CD14-positive monocyte (primary cell): ENCODE measurements at regions not wholly inside any gene's neighbourhood (a gene's known extent, or its start where the extent isn't known, plus 50 kb on each side); places are given as distances from the start of the nearest gene placed in this dataset.

Experiments
- DNase-seq, 3 donors: peaks; one replicate each; pipeline ENCODE4 v3.0.0-alpha.2; 2011 to 2022
- H2AFZ ChIP-seq: 2 replicates; pipeline ENCODE4 v1.6.0; 2012; ENCODE audit warnings: mild to moderate bottlenecking, low read depth, low read length, inconsistent platforms; ENCODE audit not compliant: insufficient read depth, poor library complexity, severe bottlenecking
- H3K27ac ChIP-seq, 2 donors: 1 replicate in 1 of 2; 2 replicates in 1 of 2; pipeline ENCODE4 v1.5.1; 2012 to 2013; ENCODE audit warnings: low read length in 2 of 2, control low read depth in 1 of 2, inconsistent platforms in 1 of 2, low read depth in 1 of 2, mild to moderate bottlenecking in 1 of 2
- H3K27me3 ChIP-seq, 2 donors: one replicate each; pipeline versions ENCODE4 v1.6.0 to v1.6.1; 2011 to 2013; ENCODE audit warnings: low read length in 2 of 2; ENCODE audit not compliant: control insufficient read depth in 2 of 2, insufficient read depth in 2 of 2
- H3K36me3 ChIP-seq, 2 donors: replicated peaks in 1 of 2; 1 replicate in 1 of 2; 2 replicates in 1 of 2; pipeline versions ENCODE4 v1.5.1 to v1.6.1; 2012 to 2013; ENCODE audit warnings: low read length in 2 of 2, control low read depth in 1 of 2, inconsistent platforms in 1 of 2, mild to moderate bottlenecking in 1 of 2; ENCODE audit not compliant: insufficient read depth in 2 of 2, control insufficient read depth in 1 of 2
- H3K4me1 ChIP-seq, 2 donors: 1 replicate in 1 of 2; 2 replicates in 1 of 2; pipeline versions ENCODE4 v1.5.1 to v1.6.1; 2012 to 2013; ENCODE audit warnings: low read length in 2 of 2, control low read depth in 1 of 2, inconsistent platforms in 1 of 2, mild to moderate bottlenecking in 1 of 2, moderate library complexity in 1 of 2; ENCODE audit not compliant: insufficient read depth in 2 of 2, control insufficient read depth in 1 of 2
- H3K4me2 ChIP-seq: replicated peaks from 2 replicates; pipeline ENCODE3; 2012; ENCODE audit warnings: low read length, moderate library complexity, mild to moderate bottlenecking; ENCODE audit not compliant: poor library complexity, severe bottlenecking; ENCODE audit errors: extremely low read depth
- H3K4me3 ChIP-seq, 3 experiments: fragments of 200-600 bp in 1 of 3; sonication (generic) in 1 of 3; replicated peaks in 1 of 3; 1 replicate in 2 of 3; 2 replicates in 1 of 3; pipeline ENCODE4 v1.5.1; 2011 to 2013; ENCODE audit warnings: low read length in 3 of 3, mild to moderate bottlenecking in 3 of 3, control low read depth in 2 of 3, low read depth in 2 of 3, inconsistent platforms in 1 of 3, moderate library complexity in 1 of 3
- H3K79me2 ChIP-seq: 2 replicates; pipeline ENCODE4 v1.6.0; 2012; ENCODE audit warnings: mild to moderate bottlenecking, control low read depth, inconsistent platforms, low read length, moderate library complexity; ENCODE audit not compliant: insufficient read depth
- H3K9ac ChIP-seq: 2 replicates; pipeline ENCODE4 v1.6.0; 2017; ENCODE audit warnings: low read length, mild to moderate bottlenecking; ENCODE audit not compliant: insufficient read depth, poor library complexity, severe bottlenecking
- H3K9me3 ChIP-seq, 2 donors: replicated peaks in 1 of 2; 1 replicate in 1 of 2; 2 replicates in 1 of 2; pipeline versions ENCODE4 v1.5.1 to v1.6.1; 2012 to 2013; ENCODE audit warnings: low read length in 2 of 2, control low read depth in 1 of 2; ENCODE audit not compliant: control insufficient read depth in 1 of 2, insufficient read depth in 1 of 2
- H4K20me1 ChIP-seq: 2 replicates; pipeline ENCODE4 v1.6.0; 2012; ENCODE audit warnings: mild to moderate bottlenecking, low read length, control low read depth, moderate library complexity; ENCODE audit not compliant: insufficient read depth
- H3K27ac Mint-ChIP-seq, 7 donors: one replicate each; pipeline ENCODE4 v1.8.0; 2020; ENCODE audit warnings: mild to moderate bottlenecking in 7 of 7, mixed read lengths in 7 of 7, moderate library complexity in 6 of 7, inconsistent platforms in 2 of 7
- H3K27me3 Mint-ChIP-seq, 3 donors: one replicate each; pipeline ENCODE4 v1.8.0; 2021 to 2022; ENCODE audit warnings: low read depth in 3 of 3, mild to moderate bottlenecking in 3 of 3, mixed read lengths in 3 of 3, moderate library complexity in 3 of 3, inconsistent platforms in 1 of 3
- H3K36me3 Mint-ChIP-seq, 2 donors: one replicate each; pipeline ENCODE4 v1.8.0; 2020; ENCODE audit warnings: mixed read lengths in 2 of 2, inconsistent platforms in 1 of 2, mild to moderate bottlenecking in 1 of 2
- H3K4me1 Mint-ChIP-seq: one replicate; pipeline ENCODE4 v1.8.0; 2020; ENCODE audit warnings: mild to moderate bottlenecking, mixed read lengths
- H3K4me3 Mint-ChIP-seq, 2 donors: one replicate each; pipeline ENCODE4 v1.8.0; 2020; ENCODE audit warnings: mild to moderate bottlenecking in 2 of 2, mixed read lengths in 2 of 2, moderate library complexity in 1 of 2
- H3K9me3 Mint-ChIP-seq, 7 donors: one replicate each; pipeline ENCODE4 v1.8.0; 2020 to 2022; ENCODE audit warnings: mixed read lengths in 7 of 7, mild to moderate bottlenecking in 6 of 7, moderate library complexity in 6 of 7, inconsistent platforms in 2 of 7
- WGBS: methylation state at CpG from one replicate; pipeline ENCODE4 v1.1.5; 2013; ENCODE audit warnings: missing lambda C conversion rate; ENCODE audit not compliant: insufficient coverage; 5-methylcytosine and 5-hydroxymethylcytosine counted together
- intact Hi-C, 2 donors: fragments of 100-400 bp; cut with micrococcal nuclease; formaldehyde crosslinking; loops; one replicate each; pipeline versions ENCODE4 v1.15.0 to v1.15.1; 2023
- TF ChIP-seq, protein P1 (sequence below): fragments of 200-600 bp; IDR thresholded peaks from one replicate; pipeline ENCODE4 v1.8.0; 2022; ENCODE audit warnings: antibody characterized with exemption, mild to moderate bottlenecking

DNA sequence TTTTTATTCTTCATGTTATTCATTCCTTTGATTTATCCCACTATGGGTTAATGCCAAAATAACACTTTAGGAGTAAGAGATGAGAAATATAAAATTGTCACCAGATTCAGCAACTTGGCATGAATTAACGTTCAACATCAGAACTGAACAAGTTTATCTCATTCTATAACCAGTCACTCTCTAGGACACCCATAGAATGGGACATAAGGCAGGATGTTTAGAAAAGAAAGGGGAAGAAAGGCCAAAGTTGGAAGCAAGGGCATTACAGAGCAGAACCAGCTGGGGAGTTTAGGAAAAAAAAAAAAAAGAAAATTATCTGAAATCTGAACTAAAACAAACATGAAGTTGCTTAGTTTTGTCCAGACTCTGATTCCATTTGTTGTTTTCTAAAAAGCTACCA lies 211.0 kb downstream of the PMAIP1 start:
- Histone ChIP-seq H3K4me2 (no peak overlapping the region), H2AFZ (no peak overlapping the region), H3K79me2 (no peaks in the 10 kb centered on the region), H3K27me3 (no peaks in the 10 kb centered on the region), H3K4me3 (no peak overlapping the region), H3K36me3 (no peaks in the 10 kb centered on the region), H3K9ac (no peak overlapping the region), H3K27ac (no peak overlapping the region), H3K4me1 (no peaks in the 10 kb centered on the region), H4K20me1 (no peaks in the 10 kb centered on the region), H3K9me3 (no peaks in the 10 kb centered on the region)
- Mint-ChIP-seq H3K27ac (no peak overlapping the region), H3K36me3 (no peaks in the 10 kb centered on the region), H3K4me1 (no peaks in the 10 kb centered on the region), H3K27me3 (no peaks in the 10 kb centered on the region), H3K4me3 (no peak overlapping the region), H3K9me3 (peaks cover 0 to 4% (median 0%) of the 10 kb centered on the region in 7 donors)
- intact Hi-C loops = no loop called here
- TF ChIP-seq, protein P1, sequence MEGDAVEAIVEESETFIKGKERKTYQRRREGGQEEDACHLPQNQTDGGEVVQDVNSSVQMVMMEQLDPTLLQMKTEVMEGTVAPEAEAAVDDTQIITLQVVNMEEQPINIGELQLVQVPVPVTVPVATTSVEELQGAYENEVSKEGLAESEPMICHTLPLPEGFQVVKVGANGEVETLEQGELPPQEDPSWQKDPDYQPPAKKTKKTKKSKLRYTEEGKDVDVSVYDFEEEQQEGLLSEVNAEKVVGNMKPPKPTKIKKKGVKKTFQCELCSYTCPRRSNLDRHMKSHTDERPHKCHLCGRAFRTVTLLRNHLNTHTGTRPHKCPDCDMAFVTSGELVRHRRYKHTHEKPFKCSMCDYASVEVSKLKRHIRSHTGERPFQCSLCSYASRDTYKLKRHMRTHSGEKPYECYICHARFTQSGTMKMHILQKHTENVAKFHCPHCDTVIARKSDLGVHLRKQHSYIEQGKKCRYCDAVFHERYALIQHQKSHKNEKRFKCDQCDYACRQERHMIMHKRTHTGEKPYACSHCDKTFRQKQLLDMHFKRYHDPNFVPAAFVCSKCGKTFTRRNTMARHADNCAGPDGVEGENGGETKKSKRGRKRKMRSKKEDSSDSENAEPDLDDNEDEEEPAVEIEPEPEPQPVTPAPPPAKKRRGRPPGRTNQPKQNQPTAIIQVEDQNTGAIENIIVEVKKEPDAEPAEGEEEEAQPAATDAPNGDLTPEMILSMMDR = no peak
- no CpG with 5 or more reads among the region's 1 CpG for WGBS
- no peak for DNase-seq

DNA sequence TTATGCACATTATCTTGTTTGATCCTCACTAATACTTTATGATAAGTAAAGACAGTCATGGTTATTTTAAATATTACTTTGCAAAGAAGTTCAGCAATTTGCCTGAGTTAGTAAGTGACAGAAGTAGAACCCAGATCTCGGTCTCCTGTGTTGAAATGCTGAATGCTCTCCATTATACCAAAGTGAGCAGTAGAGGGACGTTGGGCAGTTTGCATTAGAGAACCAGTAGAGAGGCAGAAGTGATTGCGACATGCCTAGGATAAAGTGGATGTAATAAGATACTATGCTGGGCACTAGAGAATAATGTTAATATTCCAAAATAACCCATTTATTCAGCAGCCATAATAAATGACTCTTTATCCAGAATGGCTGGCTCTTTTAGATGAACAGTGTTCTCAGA lies 201.0 kb downstream of the PMAIP1 start:
- Histone ChIP-seq H3K9ac (no peak overlapping the region), H2AFZ (no peak overlapping the region), H3K27ac (no peak overlapping the region), H3K4me2 (no peak overlapping the region), H3K4me3 (no peak overlapping the region), H3K79me2 (no peaks in the 10 kb centered on the region), H3K27me3 (no peaks in the 10 kb centered on the region), H3K36me3 (no peaks in the 10 kb centered on the region), H3K4me1 (no peaks in the 10 kb centered on the region), H3K9me3 (no peaks in the 10 kb centered on the region), H4K20me1 (no peaks in the 10 kb centered on the region)
- H3K36me3 Mint-ChIP-seq = no peaks in the 10 kb centered on the region
- TF ChIP-seq, protein P1 = no peak
- H3K4me3 Mint-ChIP-seq = no peak overlapping the region
- H3K27ac Mint-ChIP-seq = no peak overlapping the region
- H3K9me3 Mint-ChIP-seq = peaks cover 0 to 3% (median 0%) of the 10 kb centered on the region in 7 donors
- intact Hi-C loops = no loop called here
- H3K27me3 Mint-ChIP-seq = no peaks in the 10 kb centered on the region
- WGBS = no CpG with 5 or more reads among the region's 3 CpGs
- no peak for DNase-seq
- H3K4me1 Mint-ChIP-seq = peaks cover 4% of the 10 kb centered on the region
